Middle frontal gyrus (tissue), 1 donor: ENCODE measurements at regions not wholly inside any gene's neighbourhood (a gene's known extent, or its start where the extent isn't known, plus 50 kb on each side); places are given as distances from the start of the nearest gene placed in this dataset.
"Not testable (repeated sequence)": the region's sequence is repeated elsewhere in the genome, so short reads cannot be mapped to it uniquely, and the experiment has no call there.

ENCODE experiments used
- DNase-seq: peaks from one replicate; pipeline ENCODE4 v3.0.0-alpha.2; 2015; ENCODE audit warnings: low spot score; ENCODE audit errors: extremely low spot score

DNA sequence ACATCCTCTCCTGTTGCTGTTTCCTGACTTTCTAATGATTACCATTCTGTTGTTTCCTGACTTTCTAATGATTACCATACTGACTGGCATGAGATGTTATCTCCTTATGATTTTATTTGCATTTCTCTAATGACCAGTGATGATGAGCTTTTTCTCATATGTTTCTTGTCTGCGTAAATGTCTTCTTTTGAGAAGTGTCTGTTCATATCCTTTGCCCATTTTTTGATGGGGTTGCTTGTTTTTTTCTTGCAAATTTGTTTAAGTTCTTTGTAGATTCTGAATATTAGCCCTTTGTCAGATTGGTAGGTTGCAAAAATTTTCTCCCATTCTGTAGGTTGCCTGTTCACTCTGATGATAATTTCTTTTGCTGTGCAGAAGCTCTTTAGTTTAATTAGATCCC is 1216.5 kb downstream of the BRINP3 start:
- DNase-seq = not testable (repeated sequence)

DNA sequence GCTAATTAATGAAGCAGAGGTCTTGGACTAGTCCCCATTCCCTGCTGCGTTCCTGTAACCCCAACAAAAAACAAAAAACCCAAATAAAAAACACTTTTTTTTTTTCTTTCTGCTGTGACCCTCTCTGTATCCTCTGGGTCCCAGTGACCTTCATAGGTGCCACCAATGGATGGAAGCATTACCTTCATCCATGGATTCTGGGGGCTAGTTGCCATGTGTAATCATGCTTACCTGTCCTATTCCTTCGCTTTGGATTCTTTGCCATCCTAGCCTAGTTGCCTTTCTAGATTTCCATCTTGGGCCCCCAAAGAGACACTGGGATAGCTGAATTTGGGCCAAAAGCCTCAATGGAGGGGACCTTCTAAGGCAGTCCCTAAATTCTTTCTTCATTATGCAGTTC is 1208.7 kb downstream of the BRINP3 start:
- DNase-seq = no peak

DNA sequence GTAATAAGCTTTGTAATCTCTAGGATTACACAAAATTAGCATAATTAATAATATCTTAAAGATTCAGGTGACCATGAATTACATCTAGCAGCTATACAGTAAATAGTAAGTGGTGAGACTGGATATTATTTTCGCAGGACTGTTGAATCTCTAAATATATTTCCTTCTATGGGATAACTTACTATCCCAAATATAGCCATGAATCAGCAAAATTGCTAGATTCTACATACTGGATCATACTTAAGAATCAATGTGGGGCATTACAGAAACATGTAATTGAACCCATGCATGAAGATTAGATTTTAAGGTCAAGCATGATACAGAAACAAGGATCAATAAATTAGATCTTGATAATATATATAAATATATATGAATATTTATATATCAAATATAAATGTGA is 1203.4 kb downstream of the BRINP3 start:
- DNase-seq = no peak

DNA sequence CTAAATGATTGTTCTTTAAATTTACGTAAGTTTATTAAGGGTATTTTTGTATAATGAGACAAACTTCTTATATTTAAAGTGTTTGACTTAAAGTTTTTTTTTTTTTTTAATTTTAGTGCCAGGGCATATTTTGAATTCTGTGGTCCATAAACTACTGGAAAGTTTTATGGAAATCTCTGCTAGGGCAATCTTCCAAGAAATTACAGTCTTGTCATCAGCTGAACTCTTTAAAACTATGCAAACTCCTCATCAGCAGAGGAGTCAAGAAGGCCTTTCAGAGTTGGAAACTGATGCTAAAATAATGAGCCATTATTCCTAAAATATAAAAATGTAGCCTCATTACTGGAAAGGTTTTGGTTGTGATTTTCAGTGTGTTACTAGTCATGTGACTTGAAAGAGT is 1201.9 kb downstream of the BRINP3 start:
- no peak for DNase-seq

DNA sequence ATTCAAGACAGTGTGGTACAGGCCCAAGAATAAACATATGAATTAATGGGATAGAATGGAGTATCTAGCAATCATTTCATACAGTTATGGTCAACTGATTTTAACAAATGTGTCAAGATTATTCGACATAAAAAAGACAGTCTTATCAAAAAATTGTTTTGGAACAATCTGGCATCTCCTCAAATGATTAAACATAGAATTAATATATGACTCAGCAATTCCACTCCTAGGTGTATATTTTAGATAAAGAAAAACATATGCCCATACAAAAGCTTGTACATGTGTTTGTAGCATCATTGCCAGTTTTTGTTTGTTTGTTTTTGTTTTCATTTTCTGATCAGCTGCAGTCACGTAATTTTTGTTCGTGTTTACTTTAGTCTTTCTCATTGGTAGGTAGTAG is 1188.3 kb downstream of the BRINP3 start:
- DNase-seq = no peak

- no peak for DNase-seq
Observed at GRCh38 chr1:189301235-189301634, 1176.4 kb downstream of the BRINP3 start.

GRCh38 chr1:189305279-189305678 is 1172.4 kb downstream of the BRINP3 start:
- no peak for DNase-seq

DNA sequence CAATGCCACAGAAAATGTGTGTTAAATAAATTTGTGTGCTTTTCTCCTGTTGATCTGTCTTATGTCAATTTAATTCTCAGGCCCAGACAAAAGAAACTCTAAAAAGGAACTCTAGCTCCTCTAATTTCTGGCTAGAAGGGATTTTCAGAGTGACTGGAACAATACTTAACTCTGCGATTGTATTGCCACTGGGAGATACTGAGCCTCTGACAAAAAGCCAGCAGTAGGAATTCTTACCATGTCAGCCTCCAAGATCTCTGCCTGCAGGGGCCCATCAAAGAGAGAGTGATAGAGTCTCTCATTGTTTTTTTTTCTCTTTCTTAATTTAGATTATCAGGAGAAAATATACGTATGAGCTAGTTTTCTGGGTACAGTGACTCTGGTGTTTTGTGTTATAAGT is 1165.7 kb downstream of the BRINP3 start:
- DNase-seq = no peak

GRCh38 chr1:189312499-189312898 is 1165.2 kb downstream of the BRINP3 start:
- no peak for DNase-seq

GRCh38 chr1:189313488-189313887 is 1164.2 kb downstream of the BRINP3 start:
- DNase-seq = no peak

DNA sequence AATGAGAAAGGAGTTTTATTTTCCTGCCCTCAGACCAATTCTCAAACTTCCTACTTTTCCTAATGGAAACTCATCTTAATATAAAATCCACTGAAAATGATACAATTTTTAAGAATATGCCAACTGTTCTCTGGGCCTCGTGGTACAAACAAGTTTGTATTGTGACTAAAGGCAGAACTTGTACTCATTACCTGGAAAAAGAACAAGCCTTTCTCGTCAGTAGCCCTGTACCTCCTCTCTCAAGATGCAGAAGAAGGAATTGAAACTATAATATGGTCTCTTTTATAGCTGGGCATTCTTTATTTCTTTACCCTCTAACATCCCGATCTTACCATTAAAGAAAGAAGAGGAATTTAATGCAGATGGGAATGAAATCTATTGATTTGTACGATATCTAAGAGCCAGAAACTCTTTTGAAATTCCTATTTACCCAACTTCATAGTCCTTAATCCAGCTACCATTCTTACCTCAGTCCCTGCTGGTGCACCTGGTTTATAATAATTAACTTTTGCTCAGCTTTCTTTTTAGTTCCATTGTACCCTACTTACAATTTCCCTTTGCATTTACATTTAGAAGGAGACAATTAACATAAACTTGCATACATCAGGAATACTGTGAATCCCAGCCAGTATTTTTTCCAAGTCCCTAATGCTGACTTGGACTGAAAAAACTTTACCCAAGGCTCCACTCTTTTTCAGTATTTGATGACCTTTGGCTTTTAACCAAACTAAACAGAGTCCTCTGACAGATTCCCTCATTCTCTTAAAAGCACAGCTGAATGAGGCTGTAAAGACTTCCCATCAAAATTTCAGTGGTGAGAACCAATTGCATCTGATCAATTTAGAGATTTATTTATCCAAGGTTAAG is 1162.4 kb downstream of the BRINP3 start:
- DNase-seq = no peak

DNA sequence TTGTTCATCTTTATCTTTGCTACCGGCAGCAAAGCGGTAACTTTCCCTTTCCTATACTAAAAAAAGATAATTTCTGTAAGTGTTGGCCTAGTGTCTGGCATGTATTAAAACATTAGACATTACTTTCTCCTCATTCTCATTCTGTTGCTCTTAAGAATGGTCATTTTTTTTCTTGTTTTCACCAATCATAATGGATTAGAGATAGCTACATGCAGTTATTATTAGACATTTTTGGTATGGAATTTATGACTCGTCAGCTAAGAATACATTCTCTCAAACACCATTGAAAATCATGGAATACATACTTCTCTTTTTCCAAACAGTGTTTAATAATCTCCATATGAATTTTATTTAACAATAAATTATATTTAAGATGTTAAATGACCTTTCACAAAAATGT is 1154.6 kb downstream of the BRINP3 start:
- no peak for DNase-seq

GRCh38 chr1:189331071-189331470 is 1146.6 kb downstream of the BRINP3 start:
- DNase-seq = not testable (repeated sequence)

GRCh38 chr1:189336115-189337100 is 1141.3 kb downstream of the BRINP3 start:
- DNase-seq = no peak

DNA sequence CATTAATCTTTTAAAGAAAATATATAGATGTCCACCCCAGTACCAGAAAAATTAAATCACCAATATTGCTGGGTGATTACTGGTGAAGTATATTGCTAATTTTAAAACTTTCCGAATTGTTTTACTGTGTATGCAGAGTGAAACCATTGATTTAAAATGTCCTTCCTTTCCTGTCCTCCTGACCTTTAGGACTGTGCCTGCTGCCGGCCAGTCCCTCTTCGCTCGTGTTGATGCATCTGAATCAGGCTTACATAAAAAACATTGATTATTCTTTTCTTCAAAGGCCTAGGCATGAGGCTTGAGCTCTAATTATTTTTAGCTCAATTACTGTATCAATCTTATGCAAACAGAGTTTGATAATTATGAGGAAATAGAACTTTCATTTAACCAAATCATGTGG is 1128.1 kb downstream of the BRINP3 start:
- DNase-seq = no peak

- no peak for DNase-seq
Observed at GRCh38 chr1:189350983-189351616, 1126.6 kb downstream of the BRINP3 start.

DNA sequence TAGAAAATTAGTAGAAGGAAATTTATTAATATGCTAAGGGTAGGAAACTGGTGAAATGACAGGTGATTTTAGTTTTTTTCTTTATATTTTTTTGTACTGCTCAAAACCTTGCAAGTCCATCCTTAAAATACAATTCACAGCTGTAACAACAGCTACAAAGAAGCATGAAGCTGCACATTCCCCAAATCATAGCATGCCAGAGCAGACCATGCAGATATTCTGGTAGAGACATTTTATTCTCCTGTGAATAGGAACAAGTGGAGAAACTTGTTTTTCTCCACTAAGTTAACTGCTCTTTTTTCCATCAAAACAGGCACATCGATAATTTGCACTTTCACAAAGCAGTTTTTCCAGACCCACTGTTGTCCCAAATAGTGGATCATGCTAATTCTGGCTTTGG is 1125.7 kb downstream of the BRINP3 start:
- no peak for DNase-seq

GRCh38 chr1:189356206-189356605 is 1121.5 kb downstream of the BRINP3 start:
- DNase-seq = no peak

DNA sequence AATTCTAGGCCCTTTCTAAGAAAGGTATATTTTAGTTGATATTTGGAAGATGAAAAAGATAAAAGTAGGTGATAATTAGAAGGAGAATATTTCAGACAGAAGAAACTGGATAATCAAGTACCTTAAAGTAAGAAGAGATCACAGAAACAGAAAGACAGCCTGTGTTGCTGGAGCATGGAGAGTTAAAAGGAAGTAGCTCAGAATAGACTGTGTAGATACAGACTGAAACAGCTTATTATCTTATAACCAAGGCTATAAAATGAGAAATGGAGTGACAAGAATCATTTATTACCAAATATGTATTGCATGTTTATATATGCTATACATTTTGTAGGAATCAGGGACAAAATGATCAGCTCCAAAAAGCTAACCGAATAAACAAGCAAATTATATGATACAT is 1120.3 kb downstream of the BRINP3 start:
- DNase-seq = no peak

DNA sequence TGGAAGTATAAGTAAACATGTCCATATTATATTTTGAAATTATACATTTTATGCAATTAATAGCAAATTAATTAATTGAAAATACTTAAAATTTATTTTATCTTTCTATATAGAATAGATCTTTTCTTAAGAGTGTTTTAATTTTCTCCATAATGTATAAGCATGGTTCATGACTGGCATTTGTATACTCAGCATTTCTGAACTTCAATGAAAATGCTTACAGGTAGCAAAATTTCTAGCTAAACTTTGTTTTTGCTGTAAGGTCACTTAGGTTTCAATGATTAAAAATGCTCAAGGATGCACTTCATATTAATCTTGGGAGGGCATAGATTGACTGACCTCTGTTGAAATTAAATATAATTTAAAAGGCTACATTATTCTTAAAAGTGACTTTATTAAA is 1108.1 kb downstream of the BRINP3 start:
- no peak for DNase-seq

GRCh38 chr1:189374816-189375215 is 1102.8 kb downstream of the BRINP3 start:
- DNase-seq = no peak

GRCh38 chr1:189405419-189405818 is 1072.2 kb downstream of the BRINP3 start:
- DNase-seq = no peak
